ENCODE measurements at regions not wholly inside any gene's neighbourhood (a gene's known extent, or its start where the extent isn't known, plus 50 kb on each side); places are given as distances from the start of the nearest gene placed in this dataset.

GRCh38 chr10:131753336-131753735 is 147.5 kb upstream of the PPP2R2D start:
- no peak for ATAC-seq
- no peak for DNase-seq

- ATAC-seq, result no peak
- DNase-seq, result no peak
Measured at GRCh38 chr10:131755200-131755599, 145.6 kb upstream of the PPP2R2D start.

- ATAC-seq (no peak), DNase-seq (no peak)
Measured at GRCh38 chr10:131757285-131758058, 143.3 kb upstream of the PPP2R2D start.

- no peak for ATAC-seq
Measured at GRCh38 chr10:131758062-131758938, 142.5 kb upstream of the PPP2R2D start.

GRCh38 chr10:131758939-131759301 is 141.9 kb upstream of the PPP2R2D start:
- ATAC-seq (no peak), DNase-seq (no peak)

More at GRCh38 chr10:131758062-131758938, 142.5 kb upstream of the PPP2R2D start:
- DNase-seq, result no peak

GRCh38 chr10:131759347-131759746 is 141.5 kb upstream of the PPP2R2D start:
- ATAC-seq (no peak), DNase-seq (no peak)

- DNase-seq (no peak), ATAC-seq (no peak)
Measured at GRCh38 chr10:131760416-131761166, 140.2 kb upstream of the PPP2R2D start.

- ATAC-seq (no peak), DNase-seq (no peak)
Measured at GRCh38 chr10:131762789-131763696, 137.8 kb upstream of the PPP2R2D start.

GRCh38 chr10:131764929-131765328 is 135.9 kb upstream of the PPP2R2D start:
- ATAC-seq, result no peak
- DNase-seq, result no peak

- DNase-seq, result no peak
- ATAC-seq, result no peak
Measured at GRCh38 chr10:131766096-131766495, 134.7 kb upstream of the PPP2R2D start.

GRCh38 chr10:131767716-131768115 is 133.1 kb upstream of the PPP2R2D start:
- no peak for ATAC-seq
- DNase-seq, result no peak

GRCh38 chr10:131769571-131770410 is 131.0 kb upstream of the PPP2R2D start:
- ATAC-seq (no peak), DNase-seq (no peak)

GRCh38 chr10:131770946-131771633 is 129.7 kb upstream of the PPP2R2D start:
- no peak for ATAC-seq
- DNase-seq, result no peak

GRCh38 chr10:131771634-131772358 is 129.0 kb upstream of the PPP2R2D start:
- ATAC-seq (no peak), DNase-seq (no peak)

GRCh38 chr10:131772441-131772840 is 128.4 kb upstream of the PPP2R2D start:
- DNase-seq, result no peak
- no peak for ATAC-seq

GRCh38 chr10:131773370-131774343 is 127.2 kb upstream of the PPP2R2D start:
- ATAC-seq, result no peak
- no peak for DNase-seq

- DNase-seq, result no peak
- no peak for ATAC-seq
Measured at GRCh38 chr10:131774681-131775085, 126.1 kb upstream of the PPP2R2D start.

- ATAC-seq (no peak), DNase-seq (no peak)
Measured at GRCh38 chr10:131775433-131775832, 125.4 kb upstream of the PPP2R2D start.
